ENCODE measurements at regions not wholly inside any gene's neighbourhood (a gene's known extent, or its start where the extent isn't known, plus 50 kb on each side); places are given as distances from the start of the nearest gene placed in this dataset.

DNA sequence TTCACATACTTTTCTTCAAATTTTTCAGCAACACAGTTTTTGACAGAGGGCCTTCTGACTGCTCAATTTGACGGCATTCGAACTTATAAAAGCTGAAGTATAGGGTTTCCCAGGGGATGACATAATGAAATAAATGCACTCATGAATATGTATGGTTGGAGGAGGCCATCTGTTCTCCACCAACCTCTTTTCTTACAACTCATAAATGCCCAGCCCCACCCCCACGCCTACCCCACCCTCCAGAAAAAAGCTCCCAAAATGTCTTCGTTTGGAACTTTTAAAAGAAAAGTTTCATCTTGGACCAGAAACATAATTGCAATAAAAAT is 211.6 kb upstream of the LRRN1 start:
- TF ChIP-seq, protein P1, sequence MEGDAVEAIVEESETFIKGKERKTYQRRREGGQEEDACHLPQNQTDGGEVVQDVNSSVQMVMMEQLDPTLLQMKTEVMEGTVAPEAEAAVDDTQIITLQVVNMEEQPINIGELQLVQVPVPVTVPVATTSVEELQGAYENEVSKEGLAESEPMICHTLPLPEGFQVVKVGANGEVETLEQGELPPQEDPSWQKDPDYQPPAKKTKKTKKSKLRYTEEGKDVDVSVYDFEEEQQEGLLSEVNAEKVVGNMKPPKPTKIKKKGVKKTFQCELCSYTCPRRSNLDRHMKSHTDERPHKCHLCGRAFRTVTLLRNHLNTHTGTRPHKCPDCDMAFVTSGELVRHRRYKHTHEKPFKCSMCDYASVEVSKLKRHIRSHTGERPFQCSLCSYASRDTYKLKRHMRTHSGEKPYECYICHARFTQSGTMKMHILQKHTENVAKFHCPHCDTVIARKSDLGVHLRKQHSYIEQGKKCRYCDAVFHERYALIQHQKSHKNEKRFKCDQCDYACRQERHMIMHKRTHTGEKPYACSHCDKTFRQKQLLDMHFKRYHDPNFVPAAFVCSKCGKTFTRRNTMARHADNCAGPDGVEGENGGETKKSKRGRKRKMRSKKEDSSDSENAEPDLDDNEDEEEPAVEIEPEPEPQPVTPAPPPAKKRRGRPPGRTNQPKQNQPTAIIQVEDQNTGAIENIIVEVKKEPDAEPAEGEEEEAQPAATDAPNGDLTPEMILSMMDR (IDR thresholded peaks at IDR 0.05; ENCODE audit: insufficient read depth, low read depth, low read length): no peak
- TF ChIP-seq EZH2 (IDR thresholded peaks at IDR 0.05; ENCODE audit: insufficient read depth, low read length): no peak
